ENCODE measurements at regions not wholly inside any gene's neighbourhood (a gene's known extent, or its start where the extent isn't known, plus 50 kb on each side); places are given as distances from the start of the nearest gene placed in this dataset.
"Not testable (repeated sequence)": the region's sequence is repeated elsewhere in the genome, so short reads cannot be mapped to it uniquely, and the experiment has no call there.

DNA sequence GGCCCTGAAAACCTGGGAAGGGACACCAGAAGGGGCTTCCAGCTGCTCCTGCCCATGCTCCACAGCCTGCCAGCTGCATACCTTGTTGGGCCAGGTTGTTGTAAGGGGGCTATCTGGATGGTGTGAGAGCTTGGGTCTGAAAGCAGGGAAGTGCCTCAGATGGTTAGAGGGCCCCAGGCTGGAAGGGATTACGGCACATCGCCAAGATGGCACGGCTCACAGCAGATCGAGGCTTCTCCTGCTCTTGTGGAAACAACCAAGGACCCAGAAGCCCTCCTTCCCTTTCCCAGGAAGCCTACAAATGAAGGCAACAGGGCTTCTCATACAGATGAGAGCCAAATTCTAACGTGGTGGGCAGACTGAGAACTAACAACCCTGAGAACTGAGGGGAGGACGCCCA is 121.7 kb upstream of the ADCY2 start:
- Histone ChIP-seq H4K20me1 (ENCODE audit: insufficient read depth, poor library complexity, severe bottlenecking) (no peaks in the 10 kb centered on the region), H3K36me3 (replicated peaks; ENCODE audit: insufficient read depth, low read depth) (no peaks in the 10 kb centered on the region)

DNA sequence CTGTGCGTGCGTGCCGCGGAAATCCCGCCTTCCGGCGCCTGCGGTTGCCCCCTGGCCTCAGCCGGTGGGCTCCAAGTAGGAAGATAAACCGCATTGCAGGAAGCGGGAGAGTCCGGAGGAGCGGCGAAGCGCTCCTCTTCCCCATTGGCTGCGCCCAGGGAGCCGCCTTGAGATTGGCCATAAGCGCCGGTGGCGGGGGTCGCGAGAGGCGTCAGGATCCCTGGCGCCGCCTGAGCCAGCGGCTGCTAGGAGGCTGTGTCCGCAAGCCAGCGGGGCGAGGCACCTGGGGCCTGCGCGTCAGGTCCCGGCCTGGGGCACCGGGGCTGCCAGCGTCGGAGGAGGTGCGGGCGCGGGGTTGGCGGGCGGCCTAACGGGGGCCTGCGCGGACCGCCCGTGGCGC is 106.3 kb upstream of the ADCY2 start:
- not testable (repeated sequence) for H3K4me3 ChIP-seq; H2AFZ ChIP-seq; H3K27ac ChIP-seq; H3K27me3 ChIP-seq; H3K36me3 ChIP-seq (replicated peaks; ENCODE audit: insufficient read depth, low read depth); H4K20me1 ChIP-seq (ENCODE audit: insufficient read depth, poor library complexity, severe bottlenecking); H3K79me2 ChIP-seq; H3K4me1 ChIP-seq (ENCODE audit: insufficient read depth); H3K9me3 ChIP-seq (ENCODE audit: low read depth); H3K9me2 ChIP-seq (replicated peaks; ENCODE audit: insufficient read depth); H3K4me2 ChIP-seq; DNase-seq (ENCODE audit: low spot score)
- 98% methylated on average over 25 of the region's 46 CpGs for WGBS (ENCODE audit: low lambda C conversion rate, missing lambda C conversion rate)

More for the DNA sequence above, 121.7 kb upstream of the ADCY2 start:
- H3K4me2 ChIP-seq: no peak overlapping the region
- no peaks in the 10 kb centered on the region for H3K27me3 ChIP-seq
- TF ChIP-seq EZH2phosphoT487 (IDR thresholded peaks at IDR 0.05; ENCODE audit: low read depth, severe bottlenecking, unreplicated experiment): no peak
- no peak for TF ChIP-seq EZH2 (IDR thresholded peaks at IDR 0.05; ENCODE audit: borderline replicate concordance)
- TF ChIP-seq, protein P1, sequence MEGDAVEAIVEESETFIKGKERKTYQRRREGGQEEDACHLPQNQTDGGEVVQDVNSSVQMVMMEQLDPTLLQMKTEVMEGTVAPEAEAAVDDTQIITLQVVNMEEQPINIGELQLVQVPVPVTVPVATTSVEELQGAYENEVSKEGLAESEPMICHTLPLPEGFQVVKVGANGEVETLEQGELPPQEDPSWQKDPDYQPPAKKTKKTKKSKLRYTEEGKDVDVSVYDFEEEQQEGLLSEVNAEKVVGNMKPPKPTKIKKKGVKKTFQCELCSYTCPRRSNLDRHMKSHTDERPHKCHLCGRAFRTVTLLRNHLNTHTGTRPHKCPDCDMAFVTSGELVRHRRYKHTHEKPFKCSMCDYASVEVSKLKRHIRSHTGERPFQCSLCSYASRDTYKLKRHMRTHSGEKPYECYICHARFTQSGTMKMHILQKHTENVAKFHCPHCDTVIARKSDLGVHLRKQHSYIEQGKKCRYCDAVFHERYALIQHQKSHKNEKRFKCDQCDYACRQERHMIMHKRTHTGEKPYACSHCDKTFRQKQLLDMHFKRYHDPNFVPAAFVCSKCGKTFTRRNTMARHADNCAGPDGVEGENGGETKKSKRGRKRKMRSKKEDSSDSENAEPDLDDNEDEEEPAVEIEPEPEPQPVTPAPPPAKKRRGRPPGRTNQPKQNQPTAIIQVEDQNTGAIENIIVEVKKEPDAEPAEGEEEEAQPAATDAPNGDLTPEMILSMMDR (IDR thresholded peaks at IDR 0.05; ENCODE audit: poor library complexity): no peak
- H3K9me2 ChIP-seq (replicated peaks; ENCODE audit: insufficient read depth): no peaks in the 10 kb centered on the region
- DNase-seq (ENCODE audit: low spot score): no peak
- no peak overlapping the region for H3K27ac ChIP-seq
- H3K9me3 ChIP-seq (ENCODE audit: low read depth): no peaks in the 10 kb centered on the region
- H3K4me3 ChIP-seq: no peak overlapping the region
- no peaks in the 10 kb centered on the region for H3K4me1 ChIP-seq (ENCODE audit: insufficient read depth)
- H2AFZ ChIP-seq: no peak overlapping the region
- 90% methylated on average over 6 of the region's 6 CpGs for WGBS (ENCODE audit: low lambda C conversion rate, missing lambda C conversion rate)
- no peaks in the 10 kb centered on the region for H3K79me2 ChIP-seq

DNA sequence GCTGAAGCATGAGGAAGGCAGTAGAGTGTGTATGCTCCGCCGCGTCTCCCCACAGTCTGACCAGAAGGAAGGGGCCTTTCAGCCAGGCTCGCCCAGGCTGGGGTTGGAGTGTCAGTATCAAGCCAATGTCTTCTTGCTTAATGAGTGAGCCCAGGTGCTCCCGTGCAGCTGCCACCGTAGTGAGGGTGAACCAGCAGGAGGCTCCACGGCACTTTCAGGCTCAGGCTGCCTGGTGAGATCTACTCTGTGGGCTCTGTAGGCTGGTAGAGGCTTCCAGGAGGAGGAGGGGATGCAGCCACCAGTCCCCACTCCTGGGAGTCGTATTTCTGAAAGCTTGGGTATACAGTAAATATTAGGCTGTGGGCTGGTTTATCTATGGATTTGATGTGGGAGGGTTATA is 98.1 kb upstream of the ADCY2 start:
- not testable (repeated sequence) for DNase-seq (ENCODE audit: low spot score); H3K4me3 ChIP-seq; H2AFZ ChIP-seq; H3K27ac ChIP-seq; H3K9me3 ChIP-seq (ENCODE audit: low read depth); H3K36me3 ChIP-seq (replicated peaks; ENCODE audit: insufficient read depth, low read depth); H3K4me2 ChIP-seq; H3K27me3 ChIP-seq; H3K9me2 ChIP-seq (replicated peaks; ENCODE audit: insufficient read depth); H4K20me1 ChIP-seq (ENCODE audit: insufficient read depth, poor library complexity, severe bottlenecking); H3K4me1 ChIP-seq (ENCODE audit: insufficient read depth); H3K79me2 ChIP-seq
- 90% methylated on average over 5 of the region's 8 CpGs for WGBS (ENCODE audit: low lambda C conversion rate, missing lambda C conversion rate)

DNA sequence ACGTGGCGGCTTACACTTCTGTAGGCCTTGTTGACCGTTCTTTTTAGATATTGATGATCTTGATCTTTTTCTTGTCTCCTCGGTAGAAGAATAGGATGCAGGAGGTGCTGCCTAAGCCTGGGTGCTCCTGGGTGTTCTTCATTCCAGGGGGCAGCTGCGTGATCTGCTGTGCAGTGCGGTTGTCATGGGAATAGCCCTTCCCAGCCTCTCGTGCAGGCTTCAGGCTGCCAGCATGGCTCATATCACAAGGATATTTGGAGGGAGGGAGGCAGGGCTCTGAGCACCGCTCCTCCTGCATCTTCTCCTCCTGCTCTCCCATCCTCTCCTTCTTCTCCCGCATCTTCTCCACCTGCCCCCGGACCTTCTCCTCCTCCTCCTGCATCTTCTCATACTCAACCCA is 96.2 kb upstream of the ADCY2 start:
- H3K27ac ChIP-seq; H3K36me3 ChIP-seq (replicated peaks; ENCODE audit: insufficient read depth, low read depth); H4K20me1 ChIP-seq (ENCODE audit: insufficient read depth, poor library complexity, severe bottlenecking); DNase-seq (ENCODE audit: low spot score); H3K9me2 ChIP-seq (replicated peaks; ENCODE audit: insufficient read depth); H2AFZ ChIP-seq; H3K27me3 ChIP-seq; H3K4me3 ChIP-seq; H3K9me3 ChIP-seq (ENCODE audit: low read depth); H3K79me2 ChIP-seq; H3K4me2 ChIP-seq; H3K4me1 ChIP-seq (ENCODE audit: insufficient read depth): not testable (repeated sequence)
- WGBS (ENCODE audit: low lambda C conversion rate, missing lambda C conversion rate): 79% methylated on average over 10 of the region's 10 CpGs

DNA sequence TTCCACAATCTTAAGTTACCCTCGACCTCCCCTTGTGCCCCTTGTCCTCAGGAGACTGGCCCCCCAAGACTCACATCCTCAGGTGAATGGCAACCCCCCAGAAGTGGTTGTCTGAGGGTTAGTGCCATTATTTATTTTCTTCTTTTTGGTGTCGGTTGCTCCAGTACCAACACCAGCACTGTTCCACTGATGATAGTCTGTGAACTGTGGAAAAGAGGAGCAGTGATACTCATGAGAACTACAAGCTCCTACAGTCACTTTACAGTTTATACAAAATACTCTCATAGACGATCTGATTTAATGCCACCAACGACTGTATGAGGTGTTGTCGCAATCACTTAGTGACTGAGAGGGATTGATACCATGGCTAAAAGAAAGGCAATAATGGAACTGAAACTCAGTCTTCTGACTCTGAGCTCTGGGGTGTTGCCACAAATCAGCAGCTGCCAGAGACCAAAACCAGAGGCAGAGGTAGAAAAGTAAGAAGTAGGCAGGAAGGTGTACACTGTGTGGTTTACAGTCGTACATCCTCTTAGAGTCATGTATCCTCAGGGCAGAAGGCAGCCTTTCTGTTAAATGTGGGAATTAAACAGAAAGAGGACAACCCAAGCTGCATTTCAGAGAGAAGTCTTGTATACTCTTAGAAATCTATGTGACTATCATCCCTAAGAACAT is 90.8 kb upstream of the ADCY2 start:
- H3K4me1 ChIP-seq (ENCODE audit: insufficient read depth); H3K79me2 ChIP-seq; H3K9me2 ChIP-seq (replicated peaks; ENCODE audit: insufficient read depth); H3K4me3 ChIP-seq; H3K36me3 ChIP-seq (replicated peaks; ENCODE audit: insufficient read depth, low read depth); H3K4me2 ChIP-seq; H3K27ac ChIP-seq; H2AFZ ChIP-seq; DNase-seq (ENCODE audit: low spot score); H3K27me3 ChIP-seq; H4K20me1 ChIP-seq (ENCODE audit: insufficient read depth, poor library complexity, severe bottlenecking); H3K9me3 ChIP-seq (ENCODE audit: low read depth): not testable (repeated sequence)
- WGBS (ENCODE audit: low lambda C conversion rate, missing lambda C conversion rate): 76% methylated on average over 6 of the region's 6 CpGs

DNA sequence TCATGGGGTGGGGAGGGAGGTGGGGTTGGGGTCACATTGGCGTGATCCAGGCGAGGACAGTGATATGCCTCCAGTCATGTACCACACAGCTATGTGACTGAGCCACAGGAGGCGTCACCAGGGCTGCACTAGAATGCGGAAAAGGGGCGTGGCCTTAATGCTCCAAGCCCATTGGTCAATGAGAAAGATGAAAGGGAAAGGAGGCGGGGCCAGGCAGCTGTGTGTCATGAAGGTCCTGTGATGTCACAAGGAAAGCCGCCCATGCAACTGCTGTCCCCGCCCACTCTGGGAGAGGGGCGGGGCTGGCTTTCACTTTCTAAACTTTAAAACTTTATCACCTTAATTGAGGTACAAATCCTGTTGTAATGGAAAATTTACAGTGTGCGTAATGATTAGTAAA is 89.4 kb upstream of the ADCY2 start:
- not testable (repeated sequence) for H3K4me3 ChIP-seq; H2AFZ ChIP-seq; H3K9me3 ChIP-seq (ENCODE audit: low read depth); H3K4me2 ChIP-seq; H3K27ac ChIP-seq; H3K79me2 ChIP-seq; H3K36me3 ChIP-seq (replicated peaks; ENCODE audit: insufficient read depth, low read depth); H4K20me1 ChIP-seq (ENCODE audit: insufficient read depth, poor library complexity, severe bottlenecking); H3K9me2 ChIP-seq (replicated peaks; ENCODE audit: insufficient read depth); DNase-seq (ENCODE audit: low spot score); H3K27me3 ChIP-seq; H3K4me1 ChIP-seq (ENCODE audit: insufficient read depth)
- WGBS (ENCODE audit: low lambda C conversion rate, missing lambda C conversion rate): 89% methylated on average over 9 of the region's 10 CpGs

DNA sequence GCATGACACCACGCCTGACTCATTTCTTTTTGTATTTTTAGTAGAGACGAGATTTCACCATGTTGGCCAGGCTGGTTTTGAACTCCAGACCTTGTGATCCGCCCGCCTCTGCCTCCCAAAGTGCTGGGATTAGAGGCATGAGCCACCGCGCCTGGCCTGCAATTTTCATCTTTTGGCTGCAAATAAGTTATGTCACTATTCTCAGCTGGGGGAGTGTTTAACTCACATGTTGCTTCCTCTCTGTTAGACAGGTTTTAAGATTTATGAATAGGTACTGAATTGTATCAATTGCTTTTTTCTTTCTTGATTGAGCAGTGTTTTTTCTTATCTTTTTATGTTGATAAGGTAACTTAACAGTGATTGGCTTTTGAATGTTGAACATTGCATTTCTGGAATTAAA is 88.2 kb upstream of the ADCY2 start:
- not testable (repeated sequence) for H3K27me3 ChIP-seq; H2AFZ ChIP-seq; H3K4me2 ChIP-seq; H4K20me1 ChIP-seq (ENCODE audit: insufficient read depth, poor library complexity, severe bottlenecking); H3K9me2 ChIP-seq (replicated peaks; ENCODE audit: insufficient read depth); H3K36me3 ChIP-seq (replicated peaks; ENCODE audit: insufficient read depth, low read depth); H3K4me3 ChIP-seq; DNase-seq (ENCODE audit: low spot score); H3K4me1 ChIP-seq (ENCODE audit: insufficient read depth); H3K9me3 ChIP-seq (ENCODE audit: low read depth); H3K27ac ChIP-seq; H3K79me2 ChIP-seq
- WGBS (ENCODE audit: low lambda C conversion rate, missing lambda C conversion rate): 86% methylated on average over 6 of the region's 6 CpGs

DNA sequence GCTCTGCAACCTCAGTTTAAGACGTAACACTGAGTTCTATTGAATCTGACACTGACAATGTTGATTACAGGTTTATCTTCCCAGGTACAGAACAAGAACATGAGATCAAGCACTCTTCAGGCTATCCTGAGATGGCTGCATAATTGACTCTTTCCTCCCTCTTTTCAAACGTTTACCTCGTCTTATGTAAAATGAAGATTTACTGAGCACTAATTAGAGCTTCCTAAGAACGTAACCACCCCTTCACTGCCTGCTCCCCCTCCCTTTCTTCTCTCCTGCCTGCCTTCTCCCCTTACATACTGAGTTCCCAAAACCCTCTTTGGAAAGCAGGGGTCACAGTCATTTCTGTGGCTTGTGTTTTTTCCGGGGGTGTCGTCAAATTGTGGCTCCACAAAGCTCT is 86.2 kb upstream of the ADCY2 start:
- not testable (repeated sequence) for H3K36me3 ChIP-seq (replicated peaks; ENCODE audit: insufficient read depth, low read depth); H3K4me1 ChIP-seq (ENCODE audit: insufficient read depth); H4K20me1 ChIP-seq (ENCODE audit: insufficient read depth, poor library complexity, severe bottlenecking); H3K9me2 ChIP-seq (replicated peaks; ENCODE audit: insufficient read depth); H3K9me3 ChIP-seq (ENCODE audit: low read depth); H3K4me3 ChIP-seq; DNase-seq (ENCODE audit: low spot score); H3K27ac ChIP-seq; H3K27me3 ChIP-seq; H3K4me2 ChIP-seq; H2AFZ ChIP-seq; H3K79me2 ChIP-seq
- WGBS (ENCODE audit: low lambda C conversion rate, missing lambda C conversion rate): 22% methylated on average over 6 of the region's 6 CpGs
